HepG2 (cell line): ENCODE measurements at regions not wholly inside any gene's neighbourhood (a gene's known extent, or its start where the extent isn't known, plus 50 kb on each side); places are given as distances from the start of the nearest gene placed in this dataset.

Source experiments
- EZH2 ChIP-seq: conservative IDR thresholded peaks from 2 replicates; pipeline ENCODE4 v1.6.1; 2012; ENCODE audit warnings: mild to moderate bottlenecking, low read depth, low read length, moderate library complexity
- FOXK1 ChIP-seq: sonication (generic); formaldehyde crosslinking; IDR thresholded peaks from 2 replicates; pipeline ENCODE4 v1.4.0; 2020; ENCODE audit warnings: low read depth, missing genetic modification reagents, borderline replicate concordance
- GTF2F1 ChIP-seq: fragments of 150-350 bp; IDR thresholded peaks from 2 replicates; pipeline ENCODE4 v1.6.1; 2014; ENCODE audit warnings: low read length
- HDAC2 ChIP-seq: sonication (generic); formaldehyde crosslinking; IDR thresholded peaks from 2 replicates; pipeline ENCODE4 v1.4.0; 2020; ENCODE audit warnings: missing genetic modification reagents
- NCOR1 ChIP-seq: fragments of 200-600 bp; sonication (generic); IDR thresholded peaks from 2 replicates; pipeline ENCODE4 v1.7.0; 2017; ENCODE audit warnings: antibody characterized with exemption, low read length, borderline replicate concordance
- ONECUT2 ChIP-seq: sonication (generic); formaldehyde crosslinking; IDR thresholded peaks from 2 replicates; pipeline ENCODE4 v1.4.0; 2020; ENCODE audit warnings: missing genetic modification reagents
- ZBTB7B ChIP-seq: sonication (generic); formaldehyde crosslinking; IDR thresholded peaks from 2 replicates; pipeline ENCODE4 v1.4.0; 2020; ENCODE audit warnings: missing genetic modification reagents
- ZNF124 ChIP-seq: sonication (generic); formaldehyde crosslinking; IDR thresholded peaks from 2 replicates; pipeline ENCODE4 v1.4.0; 2020; ENCODE audit warnings: missing genetic modification reagents
- ZNF264 ChIP-seq: sonication (generic); formaldehyde crosslinking; IDR thresholded peaks from 2 replicates; pipeline ENCODE4 v1.4.0; 2020; ENCODE audit warnings: missing genetic modification reagents
- ZNF619 ChIP-seq: sonication (generic); formaldehyde crosslinking; IDR thresholded peaks from 2 replicates; pipeline ENCODE4 v1.4.0; 2020; ENCODE audit warnings: mild to moderate bottlenecking, missing genetic modification reagents
- TF ChIP-seq, protein P1 (sequence below): sonication (generic); formaldehyde crosslinking; IDR thresholded peaks from 2 replicates; pipeline ENCODE4 v1.5.0; 2020; ENCODE audit warnings: mild to moderate bottlenecking, missing genetic modification reagents, moderate library complexity
- TF ChIP-seq, protein P2 (sequence below): sonication (generic); formaldehyde crosslinking; IDR thresholded peaks from 2 replicates; pipeline ENCODE4 v1.4.0; 2020; ENCODE audit warnings: missing genetic modification reagents
- TF ChIP-seq, protein P3 (sequence below): sonication (generic); formaldehyde crosslinking; IDR thresholded peaks from 2 replicates; pipeline ENCODE4 v1.9.0; 2021; ENCODE audit warnings: missing genetic modification reagents, borderline replicate concordance

DNA sequence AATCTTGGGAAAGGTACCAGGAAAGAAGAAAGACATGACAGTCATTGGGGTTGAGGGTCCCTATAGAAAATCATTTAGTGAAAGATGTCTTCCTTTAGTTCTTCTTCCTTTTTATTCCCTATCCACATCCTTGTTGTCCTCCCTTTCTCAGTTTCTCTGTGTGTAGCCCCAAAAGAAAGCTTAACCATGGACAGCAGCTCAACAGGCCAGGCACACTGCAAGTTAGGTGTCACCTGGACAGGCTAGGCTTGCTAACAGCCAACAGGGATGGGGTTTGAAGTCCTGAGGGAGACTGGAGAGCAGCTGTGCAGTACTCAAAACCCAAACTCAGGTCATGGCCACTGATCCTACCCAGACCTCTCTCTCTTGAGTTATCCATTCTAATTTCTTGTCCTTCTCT is 543.1 kb downstream of the TUSC7 start:
- TF ChIP-seq, protein P1, sequence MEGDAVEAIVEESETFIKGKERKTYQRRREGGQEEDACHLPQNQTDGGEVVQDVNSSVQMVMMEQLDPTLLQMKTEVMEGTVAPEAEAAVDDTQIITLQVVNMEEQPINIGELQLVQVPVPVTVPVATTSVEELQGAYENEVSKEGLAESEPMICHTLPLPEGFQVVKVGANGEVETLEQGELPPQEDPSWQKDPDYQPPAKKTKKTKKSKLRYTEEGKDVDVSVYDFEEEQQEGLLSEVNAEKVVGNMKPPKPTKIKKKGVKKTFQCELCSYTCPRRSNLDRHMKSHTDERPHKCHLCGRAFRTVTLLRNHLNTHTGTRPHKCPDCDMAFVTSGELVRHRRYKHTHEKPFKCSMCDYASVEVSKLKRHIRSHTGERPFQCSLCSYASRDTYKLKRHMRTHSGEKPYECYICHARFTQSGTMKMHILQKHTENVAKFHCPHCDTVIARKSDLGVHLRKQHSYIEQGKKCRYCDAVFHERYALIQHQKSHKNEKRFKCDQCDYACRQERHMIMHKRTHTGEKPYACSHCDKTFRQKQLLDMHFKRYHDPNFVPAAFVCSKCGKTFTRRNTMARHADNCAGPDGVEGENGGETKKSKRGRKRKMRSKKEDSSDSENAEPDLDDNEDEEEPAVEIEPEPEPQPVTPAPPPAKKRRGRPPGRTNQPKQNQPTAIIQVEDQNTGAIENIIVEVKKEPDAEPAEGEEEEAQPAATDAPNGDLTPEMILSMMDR (CRISPR knock-in tag): no peak
- TF ChIP-seq ZNF619 (no peak), HDAC2 (CRISPR knock-in tag) (no peak), ZNF124 (CRISPR knock-in tag) (no peak), ONECUT2 (CRISPR knock-in tag) (no peak), ZNF264 (CRISPR knock-in tag) (no peak), EZH2 (no peak), GTF2F1 (no peak), NCOR1 (no peak), FOXK1 (CRISPR knock-in tag) (no peak), ZBTB7B (CRISPR knock-in tag) (no peak)
- TF ChIP-seq, protein P2, sequence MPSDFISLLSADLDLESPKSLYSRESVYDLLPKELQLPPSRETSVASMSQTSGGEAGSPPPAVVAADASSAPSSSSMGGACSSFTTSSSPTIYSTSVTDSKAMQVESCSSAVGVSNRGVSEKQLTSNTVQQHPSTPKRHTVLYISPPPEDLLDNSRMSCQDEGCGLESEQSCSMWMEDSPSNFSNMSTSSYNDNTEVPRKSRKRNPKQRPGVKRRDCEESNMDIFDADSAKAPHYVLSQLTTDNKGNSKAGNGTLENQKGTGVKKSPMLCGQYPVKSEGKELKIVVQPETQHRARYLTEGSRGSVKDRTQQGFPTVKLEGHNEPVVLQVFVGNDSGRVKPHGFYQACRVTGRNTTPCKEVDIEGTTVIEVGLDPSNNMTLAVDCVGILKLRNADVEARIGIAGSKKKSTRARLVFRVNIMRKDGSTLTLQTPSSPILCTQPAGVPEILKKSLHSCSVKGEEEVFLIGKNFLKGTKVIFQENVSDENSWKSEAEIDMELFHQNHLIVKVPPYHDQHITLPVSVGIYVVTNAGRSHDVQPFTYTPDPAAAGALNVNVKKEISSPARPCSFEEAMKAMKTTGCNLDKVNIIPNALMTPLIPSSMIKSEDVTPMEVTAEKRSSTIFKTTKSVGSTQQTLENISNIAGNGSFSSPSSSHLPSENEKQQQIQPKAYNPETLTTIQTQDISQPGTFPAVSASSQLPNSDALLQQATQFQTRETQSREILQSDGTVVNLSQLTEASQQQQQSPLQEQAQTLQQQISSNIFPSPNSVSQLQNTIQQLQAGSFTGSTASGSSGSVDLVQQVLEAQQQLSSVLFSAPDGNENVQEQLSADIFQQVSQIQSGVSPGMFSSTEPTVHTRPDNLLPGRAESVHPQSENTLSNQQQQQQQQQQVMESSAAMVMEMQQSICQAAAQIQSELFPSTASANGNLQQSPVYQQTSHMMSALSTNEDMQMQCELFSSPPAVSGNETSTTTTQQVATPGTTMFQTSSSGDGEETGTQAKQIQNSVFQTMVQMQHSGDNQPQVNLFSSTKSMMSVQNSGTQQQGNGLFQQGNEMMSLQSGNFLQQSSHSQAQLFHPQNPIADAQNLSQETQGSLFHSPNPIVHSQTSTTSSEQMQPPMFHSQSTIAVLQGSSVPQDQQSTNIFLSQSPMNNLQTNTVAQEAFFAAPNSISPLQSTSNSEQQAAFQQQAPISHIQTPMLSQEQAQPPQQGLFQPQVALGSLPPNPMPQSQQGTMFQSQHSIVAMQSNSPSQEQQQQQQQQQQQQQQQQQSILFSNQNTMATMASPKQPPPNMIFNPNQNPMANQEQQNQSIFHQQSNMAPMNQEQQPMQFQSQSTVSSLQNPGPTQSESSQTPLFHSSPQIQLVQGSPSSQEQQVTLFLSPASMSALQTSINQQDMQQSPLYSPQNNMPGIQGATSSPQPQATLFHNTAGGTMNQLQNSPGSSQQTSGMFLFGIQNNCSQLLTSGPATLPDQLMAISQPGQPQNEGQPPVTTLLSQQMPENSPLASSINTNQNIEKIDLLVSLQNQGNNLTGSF (CRISPR knock-in tag): no peak
- TF ChIP-seq, protein P3, sequence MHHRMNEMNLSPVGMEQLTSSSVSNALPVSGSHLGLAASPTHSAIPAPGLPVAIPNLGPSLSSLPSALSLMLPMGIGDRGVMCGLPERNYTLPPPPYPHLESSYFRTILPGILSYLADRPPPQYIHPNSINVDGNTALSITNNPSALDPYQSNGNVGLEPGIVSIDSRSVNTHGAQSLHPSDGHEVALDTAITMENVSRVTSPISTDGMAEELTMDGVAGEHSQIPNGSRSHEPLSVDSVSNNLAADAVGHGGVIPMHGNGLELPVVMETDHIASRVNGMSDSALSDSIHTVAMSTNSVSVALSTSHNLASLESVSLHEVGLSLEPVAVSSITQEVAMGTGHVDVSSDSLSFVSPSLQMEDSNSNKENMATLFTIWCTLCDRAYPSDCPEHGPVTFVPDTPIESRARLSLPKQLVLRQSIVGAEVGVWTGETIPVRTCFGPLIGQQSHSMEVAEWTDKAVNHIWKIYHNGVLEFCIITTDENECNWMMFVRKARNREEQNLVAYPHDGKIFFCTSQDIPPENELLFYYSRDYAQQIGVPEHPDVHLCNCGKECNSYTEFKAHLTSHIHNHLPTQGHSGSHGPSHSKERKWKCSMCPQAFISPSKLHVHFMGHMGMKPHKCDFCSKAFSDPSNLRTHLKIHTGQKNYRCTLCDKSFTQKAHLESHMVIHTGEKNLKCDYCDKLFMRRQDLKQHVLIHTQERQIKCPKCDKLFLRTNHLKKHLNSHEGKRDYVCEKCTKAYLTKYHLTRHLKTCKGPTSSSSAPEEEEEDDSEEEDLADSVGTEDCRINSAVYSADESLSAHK: no peak
